ENCODE measurements at regions not wholly inside any gene's neighbourhood (a gene's known extent, or its start where the extent isn't known, plus 50 kb on each side); places are given as distances from the start of the nearest gene placed in this dataset.

- DNase-seq = no peak
- Mint-ChIP-seq H3K27ac (ENCODE audit: unreplicated experiment) (no peak overlapping the region), H3K9me3 (ENCODE audit: unreplicated experiment) (no peaks in the 10 kb centered on the region), H3K36me3 (ENCODE audit: unreplicated experiment) (peaks cover 5% of the 10 kb centered on the region), H3K4me1 (ENCODE audit: low read depth, unreplicated experiment) (peaks cover 3% of the 10 kb centered on the region), H3K4me3 (ENCODE audit: unreplicated experiment) (no peak overlapping the region), H3K27me3 (ENCODE audit: unreplicated experiment) (peaks cover 1% of the 10 kb centered on the region)
- TF ChIP-seq, protein P1, sequence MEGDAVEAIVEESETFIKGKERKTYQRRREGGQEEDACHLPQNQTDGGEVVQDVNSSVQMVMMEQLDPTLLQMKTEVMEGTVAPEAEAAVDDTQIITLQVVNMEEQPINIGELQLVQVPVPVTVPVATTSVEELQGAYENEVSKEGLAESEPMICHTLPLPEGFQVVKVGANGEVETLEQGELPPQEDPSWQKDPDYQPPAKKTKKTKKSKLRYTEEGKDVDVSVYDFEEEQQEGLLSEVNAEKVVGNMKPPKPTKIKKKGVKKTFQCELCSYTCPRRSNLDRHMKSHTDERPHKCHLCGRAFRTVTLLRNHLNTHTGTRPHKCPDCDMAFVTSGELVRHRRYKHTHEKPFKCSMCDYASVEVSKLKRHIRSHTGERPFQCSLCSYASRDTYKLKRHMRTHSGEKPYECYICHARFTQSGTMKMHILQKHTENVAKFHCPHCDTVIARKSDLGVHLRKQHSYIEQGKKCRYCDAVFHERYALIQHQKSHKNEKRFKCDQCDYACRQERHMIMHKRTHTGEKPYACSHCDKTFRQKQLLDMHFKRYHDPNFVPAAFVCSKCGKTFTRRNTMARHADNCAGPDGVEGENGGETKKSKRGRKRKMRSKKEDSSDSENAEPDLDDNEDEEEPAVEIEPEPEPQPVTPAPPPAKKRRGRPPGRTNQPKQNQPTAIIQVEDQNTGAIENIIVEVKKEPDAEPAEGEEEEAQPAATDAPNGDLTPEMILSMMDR (IDR thresholded peaks at IDR 0.05; ENCODE audit: partially characterized antibody, unreplicated experiment) = no peak
Observed at GRCh38 chr3:141814375-141814774, 51.2 kb downstream of the GRK7 start.

GRCh38 chr3:141815667-141816066, 52.5 kb downstream of the GRK7 start:
- DNase-seq = no peak
- H3K4me3 Mint-ChIP-seq (ENCODE audit: unreplicated experiment) = no peak overlapping the region
- TF ChIP-seq, protein P1 (IDR thresholded peaks at IDR 0.05; ENCODE audit: partially characterized antibody, unreplicated experiment) = no peak
- no peaks in the 10 kb centered on the region for H3K27me3 Mint-ChIP-seq (ENCODE audit: unreplicated experiment)
- H3K27ac Mint-ChIP-seq (ENCODE audit: unreplicated experiment) = no peak overlapping the region
- peaks cover 5% of the 10 kb centered on the region for H3K36me3 Mint-ChIP-seq (ENCODE audit: unreplicated experiment)
- H3K4me1 Mint-ChIP-seq (ENCODE audit: low read depth, unreplicated experiment) = peaks cover 3% of the 10 kb centered on the region
- H3K9me3 Mint-ChIP-seq (ENCODE audit: unreplicated experiment) = no peaks in the 10 kb centered on the region

DNA sequence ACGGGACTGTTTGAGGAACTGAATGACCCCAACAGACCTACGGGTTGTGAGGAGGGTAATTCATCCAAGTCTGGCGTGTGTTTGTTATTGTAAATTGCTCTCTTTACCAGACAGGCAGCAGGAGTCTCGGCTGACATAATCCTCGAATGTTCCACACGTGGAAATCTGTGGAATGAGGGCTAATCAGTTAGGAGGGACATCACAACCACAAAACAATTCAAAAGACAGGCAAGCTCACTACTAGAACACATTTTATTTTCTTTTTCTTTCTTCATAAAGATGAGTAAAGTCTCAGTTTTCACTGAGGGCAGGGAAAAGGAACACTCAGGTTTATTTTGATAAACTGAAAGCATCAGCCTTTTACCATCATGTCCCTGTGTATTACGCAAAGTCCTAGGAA, 53.8 kb downstream of the GRK7 start:
- DNase-seq = no peak
- Mint-ChIP-seq H3K36me3 (ENCODE audit: unreplicated experiment) (peaks cover 5% of the 10 kb centered on the region), H3K4me3 (ENCODE audit: unreplicated experiment) (no peak overlapping the region), H3K27ac (ENCODE audit: unreplicated experiment) (no peak overlapping the region), H3K9me3 (ENCODE audit: unreplicated experiment) (no peaks in the 10 kb centered on the region), H3K27me3 (ENCODE audit: unreplicated experiment) (no peaks in the 10 kb centered on the region), H3K4me1 (ENCODE audit: low read depth, unreplicated experiment) (peaks cover 3% of the 10 kb centered on the region)
- TF ChIP-seq, protein P1 (IDR thresholded peaks at IDR 0.05; ENCODE audit: partially characterized antibody, unreplicated experiment) = no peak

DNA sequence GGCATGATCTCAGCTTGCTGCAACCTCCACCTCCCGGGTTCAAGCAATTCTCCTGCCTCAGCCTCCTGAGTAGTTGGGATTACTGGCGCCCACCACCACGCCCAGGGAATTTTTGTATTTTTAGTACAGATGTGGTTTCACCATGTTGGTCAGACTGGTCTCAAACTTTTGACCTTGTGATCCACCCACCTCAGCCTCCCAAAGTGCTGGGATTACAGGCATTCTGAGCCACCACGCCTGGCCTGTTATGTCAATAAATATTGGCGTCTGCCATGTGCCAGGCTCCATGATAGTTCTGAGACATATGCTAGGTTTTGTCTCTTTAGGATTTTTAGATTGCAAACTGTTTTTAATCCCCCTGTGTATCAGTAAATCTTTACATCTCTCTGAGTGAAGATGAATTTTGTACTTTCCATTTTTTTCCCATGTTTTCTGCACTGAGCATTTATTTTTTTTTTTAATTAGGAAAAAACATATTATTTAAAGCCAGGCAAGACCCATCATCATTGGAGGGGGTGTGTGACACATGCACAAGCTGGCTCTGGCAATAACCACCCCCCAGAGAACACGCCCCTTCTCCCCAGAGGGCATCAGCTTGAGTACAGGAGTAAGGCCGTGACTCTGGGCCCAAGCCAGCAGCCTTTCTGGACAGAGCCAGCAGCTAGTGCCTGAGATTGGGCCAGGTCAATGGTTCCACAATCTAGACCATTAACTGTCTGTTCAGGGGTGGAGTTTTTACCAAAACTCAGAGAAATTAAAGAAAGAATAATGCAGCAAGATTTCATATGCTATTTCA, 51.0 kb upstream of the ATP1B3 start:
- Mint-ChIP-seq H3K27ac (ENCODE audit: unreplicated experiment) (no peak overlapping the region), H3K27me3 (ENCODE audit: unreplicated experiment) (no peaks in the 10 kb centered on the region), H3K4me1 (ENCODE audit: low read depth, unreplicated experiment) (peaks cover 15% of the 10 kb centered on the region), H3K9me3 (ENCODE audit: unreplicated experiment) (no peaks in the 10 kb centered on the region), H3K36me3 (ENCODE audit: unreplicated experiment) (no peaks in the 10 kb centered on the region), H3K4me3 (ENCODE audit: unreplicated experiment) (no peak overlapping the region)
- TF ChIP-seq, protein P1 (IDR thresholded peaks at IDR 0.05; ENCODE audit: partially characterized antibody, unreplicated experiment) = no peak
- DNase-seq = peak; percentile 31
